ENCODE measurements at regions not wholly inside any gene's neighbourhood (a gene's known extent, or its start where the extent isn't known, plus 50 kb on each side); places are given as distances from the start of the nearest gene placed in this dataset.

DNA sequence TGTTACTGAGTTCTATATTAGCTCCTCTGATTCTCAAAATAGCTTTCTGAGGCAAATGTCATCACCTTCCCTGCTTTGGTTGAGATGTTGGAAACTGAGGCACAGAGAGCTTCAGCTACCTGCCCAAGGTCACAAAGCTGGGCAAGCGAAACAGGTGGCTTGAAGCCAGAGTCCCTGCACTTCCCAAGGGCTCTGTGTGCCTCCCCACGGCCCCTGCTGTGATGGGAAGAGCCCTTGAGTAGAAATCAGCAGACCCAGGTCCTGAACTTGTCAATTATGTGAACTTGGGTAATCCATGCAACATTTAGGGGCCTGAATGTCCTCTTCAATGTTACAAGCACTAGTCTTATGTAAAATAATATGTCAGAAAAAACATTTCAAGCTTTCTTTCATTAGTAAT is 327.3 kb upstream of the PODXL start:
- WGBS, 2 donors (ENCODE audit: low coverage in 1 of 2): 77% methylated on average over 2 of the region's 2 CpGs; no CpG with 5 or more reads in 1 of the 2 donors
- H3K27ac ChIP-seq: no peak overlapping the region
- H3K36me3 ChIP-seq: no peaks in the 10 kb centered on the region
- ATAC-seq: no peak
- peaks cover 12% of the 10 kb centered on the region for H3K27me3 ChIP-seq
- H3K9me3 ChIP-seq: peaks cover 0 to 8% (median 0%) of the 10 kb centered on the region in 3 donors
- TF ChIP-seq POLR2AphosphoS5 (IDR thresholded peaks at IDR 0.05) (no peak), EP300 (IDR thresholded peaks at IDR 0.05) (no peak)
- TF ChIP-seq, protein P1, sequence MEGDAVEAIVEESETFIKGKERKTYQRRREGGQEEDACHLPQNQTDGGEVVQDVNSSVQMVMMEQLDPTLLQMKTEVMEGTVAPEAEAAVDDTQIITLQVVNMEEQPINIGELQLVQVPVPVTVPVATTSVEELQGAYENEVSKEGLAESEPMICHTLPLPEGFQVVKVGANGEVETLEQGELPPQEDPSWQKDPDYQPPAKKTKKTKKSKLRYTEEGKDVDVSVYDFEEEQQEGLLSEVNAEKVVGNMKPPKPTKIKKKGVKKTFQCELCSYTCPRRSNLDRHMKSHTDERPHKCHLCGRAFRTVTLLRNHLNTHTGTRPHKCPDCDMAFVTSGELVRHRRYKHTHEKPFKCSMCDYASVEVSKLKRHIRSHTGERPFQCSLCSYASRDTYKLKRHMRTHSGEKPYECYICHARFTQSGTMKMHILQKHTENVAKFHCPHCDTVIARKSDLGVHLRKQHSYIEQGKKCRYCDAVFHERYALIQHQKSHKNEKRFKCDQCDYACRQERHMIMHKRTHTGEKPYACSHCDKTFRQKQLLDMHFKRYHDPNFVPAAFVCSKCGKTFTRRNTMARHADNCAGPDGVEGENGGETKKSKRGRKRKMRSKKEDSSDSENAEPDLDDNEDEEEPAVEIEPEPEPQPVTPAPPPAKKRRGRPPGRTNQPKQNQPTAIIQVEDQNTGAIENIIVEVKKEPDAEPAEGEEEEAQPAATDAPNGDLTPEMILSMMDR (IDR thresholded peaks at IDR 0.05): no peak
- H3K4me3 ChIP-seq: no peak overlapping the region
- H3K4me1 ChIP-seq: no peaks in the 10 kb centered on the region

DNA sequence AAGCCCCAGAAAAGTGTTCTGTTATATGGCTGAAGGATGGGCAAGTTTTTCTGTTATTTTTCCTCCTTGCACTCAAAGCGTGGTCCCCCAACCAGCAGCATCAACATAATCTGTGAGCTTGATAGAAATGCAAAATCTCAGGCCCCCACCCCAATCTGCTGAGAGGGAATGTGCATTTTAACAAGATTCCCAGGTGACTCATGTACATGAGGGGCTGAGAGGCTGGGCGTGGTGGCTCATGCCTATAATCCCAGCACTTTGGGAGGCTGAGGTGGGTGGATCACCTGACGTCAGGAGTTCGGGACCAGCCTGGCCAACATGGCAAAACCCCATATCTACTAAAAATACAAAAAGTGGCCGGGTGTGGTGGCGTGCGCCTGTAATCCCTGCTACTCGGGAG is 326.8 kb upstream of the PODXL start:
- Histone ChIP-seq H3K4me1 (no peaks in the 10 kb centered on the region), H3K27me3 (peaks cover 11% of the 10 kb centered on the region), H3K9me3 (peaks cover 0 to 8% (median 0%) of the 10 kb centered on the region in 3 donors), H3K4me3 (no peak overlapping the region), H3K27ac (no peak overlapping the region), H3K36me3 (no peaks in the 10 kb centered on the region)
- TF ChIP-seq POLR2A (IDR thresholded peaks at IDR 0.05) (no peak), POLR2AphosphoS5 (IDR thresholded peaks at IDR 0.05) (no peak), EP300 (IDR thresholded peaks at IDR 0.05) (no peak)
- TF ChIP-seq, protein P1 (IDR thresholded peaks at IDR 0.05): no peak
- no peak for ATAC-seq
- WGBS, 2 donors (ENCODE audit: low coverage in 1 of 2): 40 to 81% methylated on average over 1 to 4 of the region's 8 CpGs

DNA sequence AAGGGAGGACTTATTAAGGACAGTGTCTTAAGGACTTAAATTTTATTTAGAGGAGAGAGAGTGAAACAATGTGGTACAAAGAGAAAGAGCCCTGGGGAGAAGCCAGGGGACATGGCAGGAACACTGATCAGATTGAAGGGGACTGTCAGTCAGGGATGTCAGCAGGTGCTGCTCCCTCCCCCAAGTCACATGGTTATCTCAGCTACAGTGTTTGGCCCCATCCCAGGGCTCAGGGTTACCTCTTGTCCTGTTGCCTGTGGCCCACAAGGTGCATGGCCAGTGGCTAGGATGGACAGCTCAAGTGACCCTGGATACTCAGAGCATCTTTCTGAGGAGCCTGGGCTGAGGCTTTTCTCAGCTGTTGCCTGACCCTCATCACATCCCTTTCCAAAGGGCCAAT is 325.9 kb upstream of the PODXL start:
- no peaks in the 10 kb centered on the region for H3K4me1 ChIP-seq
- TF ChIP-seq POLR2A (IDR thresholded peaks at IDR 0.05) (no peak), EP300 (IDR thresholded peaks at IDR 0.05) (no peak), POLR2AphosphoS5 (IDR thresholded peaks at IDR 0.05) (no peak)
- TF ChIP-seq, protein P1 (IDR thresholded peaks at IDR 0.05): no peak
- ATAC-seq: no peak

DNA sequence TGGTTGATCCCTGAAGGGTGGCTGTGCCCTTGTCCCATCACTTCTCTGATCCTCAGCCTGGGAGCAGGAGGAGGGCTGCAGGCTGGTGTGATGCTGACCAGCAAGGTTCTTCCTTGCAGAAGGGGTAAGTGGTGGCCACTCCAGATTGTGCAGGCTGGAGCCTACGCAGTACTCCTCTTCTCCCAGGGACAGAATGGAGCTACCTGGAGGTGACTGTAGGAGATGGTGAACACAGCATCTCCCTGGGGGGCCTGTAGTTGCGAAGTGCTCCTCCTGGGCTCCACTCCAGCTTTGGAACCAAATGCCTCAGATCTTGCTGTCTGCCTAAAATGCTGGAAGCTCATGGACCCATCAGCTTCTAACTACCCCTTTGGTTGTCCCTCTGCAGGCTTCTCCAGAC is 323.6 kb upstream of the PODXL start:
- Histone ChIP-seq H3K9me3 (no peaks in the 10 kb centered on the region), H3K27ac (no peak overlapping the region), H3K27me3 (no peaks in the 10 kb centered on the region), H3K4me3 (no peak overlapping the region), H3K4me1 (no peaks in the 10 kb centered on the region), H3K36me3 (no peaks in the 10 kb centered on the region)
- WGBS, 2 donors (ENCODE audit: low coverage in 1 of 2): 83 to 100% methylated on average over 1 of the region's 2 CpGs
- TF ChIP-seq POLR2A (IDR thresholded peaks at IDR 0.05) (no peak), POLR2AphosphoS5 (IDR thresholded peaks at IDR 0.05) (no peak), EP300 (IDR thresholded peaks at IDR 0.05) (no peak)
- TF ChIP-seq, protein P1 (IDR thresholded peaks at IDR 0.05): no peak
- no peak for ATAC-seq

More for the DNA sequence above, 325.9 kb upstream of the PODXL start:
- no peak overlapping the region for H3K27ac ChIP-seq
- peaks cover 0 to 8% (median 0%) of the 10 kb centered on the region in 3 donors for H3K9me3 ChIP-seq
- no peaks in the 10 kb centered on the region for H3K36me3 ChIP-seq
- H3K4me3 ChIP-seq: no peak overlapping the region
- H3K27me3 ChIP-seq: peaks cover 3% of the 10 kb centered on the region

DNA sequence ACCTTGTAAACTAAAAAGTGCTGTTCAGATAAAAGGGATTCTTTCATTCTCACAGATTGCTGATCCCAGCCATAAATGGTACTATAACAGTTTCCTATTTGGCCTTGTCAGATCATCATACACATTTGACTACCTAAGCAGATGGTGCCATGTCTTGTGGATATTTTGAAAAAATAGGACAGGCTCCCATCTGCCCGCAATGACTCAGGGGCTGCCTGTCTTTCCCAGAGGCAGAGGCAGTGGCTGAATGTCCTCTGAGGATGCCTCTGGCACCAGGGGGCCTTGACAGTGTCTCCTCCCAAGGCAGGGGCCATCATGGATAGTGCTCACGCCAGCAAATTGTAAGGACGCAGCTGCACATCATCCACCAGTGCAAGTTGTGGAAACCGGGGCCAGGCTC is 323.0 kb upstream of the PODXL start:
- no peaks in the 10 kb centered on the region for H3K4me1 ChIP-seq
- no peak overlapping the region for H3K4me3 ChIP-seq
- no peaks in the 10 kb centered on the region for H3K36me3 ChIP-seq
- no peak for ATAC-seq
- H3K27ac ChIP-seq: no peak overlapping the region
- TF ChIP-seq EP300 (IDR thresholded peaks at IDR 0.05): no peak
- no peak for TF ChIP-seq POLR2AphosphoS5 (IDR thresholded peaks at IDR 0.05)
- TF ChIP-seq POLR2A (IDR thresholded peaks at IDR 0.05): no peak
- TF ChIP-seq, protein P1 (IDR thresholded peaks at IDR 0.05): no peak
- 82 to 87% methylated on average over 2 to 3 of the region's 4 CpGs for WGBS, 2 donors (ENCODE audit: low coverage in 1 of 2)
- no peaks in the 10 kb centered on the region for H3K27me3 ChIP-seq
- H3K9me3 ChIP-seq: no peaks in the 10 kb centered on the region

Data from gastroesophageal sphincter (tissue), 4 donors.